Fibroblast of skin of right quadriceps (primary cell): ENCODE measurements at regions not wholly inside any gene's neighbourhood (a gene's known extent, or its start where the extent isn't known, plus 50 kb on each side); places are given as distances from the start of the nearest gene placed in this dataset.
"Not testable (repeated sequence)": the region's sequence is repeated elsewhere in the genome, so short reads cannot be mapped to it uniquely, and the experiment has no call there.

Experiments
- DNase-seq: peaks from one replicate; pipeline ENCODE4 v3.0.0-alpha.2; 2013

DNA sequence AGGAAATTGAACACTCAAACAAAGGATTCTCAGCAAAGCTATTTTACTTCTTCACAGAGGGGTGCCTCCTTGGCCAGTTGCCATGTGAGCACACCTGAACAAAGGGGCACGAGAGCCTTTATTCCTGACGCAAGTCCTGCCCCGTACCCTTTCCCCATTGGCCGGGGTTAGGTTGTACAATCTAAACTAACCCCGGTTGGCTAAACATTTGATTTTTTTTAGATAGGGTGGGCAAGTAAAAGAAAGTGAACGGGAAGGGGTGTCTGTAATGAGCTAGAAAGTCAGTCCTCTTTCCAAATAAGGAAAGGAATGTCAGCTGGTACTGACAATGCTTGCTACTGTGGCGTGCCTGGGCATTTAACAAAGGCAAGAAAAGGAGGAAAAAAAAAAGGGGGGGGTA lies 135.5 kb upstream of the CDKN3 start:
- DNase-seq: no peak

DNA sequence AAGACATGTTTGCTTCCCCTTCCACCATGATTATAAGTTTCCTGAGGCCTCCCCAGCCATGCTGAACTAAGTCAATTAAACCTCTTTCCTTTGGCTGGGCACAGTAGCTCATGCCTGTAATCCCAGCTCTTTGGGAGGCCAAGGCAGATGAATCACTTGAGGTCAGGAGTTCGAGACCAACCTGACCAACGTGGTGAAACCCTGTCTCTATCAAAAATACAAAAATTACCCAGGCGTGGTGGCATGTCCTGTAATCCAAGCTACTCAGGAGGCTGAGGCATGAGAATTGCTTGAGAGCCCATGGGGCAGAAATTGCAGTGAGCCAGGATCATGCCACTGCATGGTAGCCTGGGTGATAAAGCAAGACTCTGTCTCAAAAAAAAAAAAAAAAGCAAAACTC lies 130.2 kb upstream of the CDKN3 start:
- not testable (repeated sequence) for DNase-seq

DNA sequence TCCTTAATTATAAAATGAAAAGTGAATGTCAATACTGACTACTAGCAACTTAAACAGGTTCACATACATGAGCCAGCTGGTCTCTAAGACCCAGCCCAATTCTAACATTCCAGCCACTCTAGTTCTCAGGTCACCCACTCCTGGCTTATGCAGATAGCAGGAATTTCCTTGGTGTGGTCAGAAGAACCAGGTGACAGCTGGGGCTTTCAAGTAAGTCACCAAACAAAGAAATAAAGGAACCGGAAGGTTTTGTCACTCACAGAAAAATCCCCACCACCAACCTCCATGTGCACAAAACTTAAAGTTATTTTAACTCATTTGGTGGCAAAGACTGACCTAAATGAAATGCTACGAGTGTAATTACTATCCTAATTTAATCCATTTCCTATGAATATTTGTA lies 129.6 kb upstream of the CDKN3 start:
- no peak for DNase-seq

DNA sequence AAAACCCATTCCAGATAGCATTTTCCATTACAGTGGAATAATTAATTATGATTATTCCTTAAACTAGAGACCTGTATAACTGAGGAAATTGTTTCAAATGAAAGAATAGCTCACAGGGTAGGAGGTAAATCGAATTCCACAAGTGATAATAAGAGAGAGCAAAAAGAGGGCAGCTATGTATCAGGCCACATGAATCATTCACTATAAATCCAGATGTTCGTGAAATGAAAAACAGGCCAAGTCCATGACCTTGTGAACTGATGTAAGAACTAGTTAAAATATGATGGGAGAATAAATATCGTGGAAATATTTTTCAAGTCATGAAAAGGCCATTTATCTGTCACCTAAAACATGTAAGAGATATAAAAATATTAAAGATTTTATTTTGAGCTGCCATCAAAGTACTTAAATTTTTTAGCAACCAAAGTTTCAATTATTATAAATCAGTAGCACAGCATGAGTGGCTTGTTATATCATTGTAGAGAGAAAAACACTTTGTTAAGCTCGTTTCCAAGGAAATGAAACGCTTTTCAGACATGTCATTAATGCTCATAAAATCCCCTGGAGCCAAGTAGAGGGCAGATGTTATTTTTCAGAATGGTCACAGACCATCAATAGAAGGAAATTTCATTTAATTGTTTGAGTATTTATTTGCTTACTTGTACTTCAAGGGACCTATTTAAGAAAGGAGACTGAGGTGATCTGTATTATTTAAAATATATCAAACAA lies 120.6 kb upstream of the CDKN3 start:
- DNase-seq: no peak

DNA sequence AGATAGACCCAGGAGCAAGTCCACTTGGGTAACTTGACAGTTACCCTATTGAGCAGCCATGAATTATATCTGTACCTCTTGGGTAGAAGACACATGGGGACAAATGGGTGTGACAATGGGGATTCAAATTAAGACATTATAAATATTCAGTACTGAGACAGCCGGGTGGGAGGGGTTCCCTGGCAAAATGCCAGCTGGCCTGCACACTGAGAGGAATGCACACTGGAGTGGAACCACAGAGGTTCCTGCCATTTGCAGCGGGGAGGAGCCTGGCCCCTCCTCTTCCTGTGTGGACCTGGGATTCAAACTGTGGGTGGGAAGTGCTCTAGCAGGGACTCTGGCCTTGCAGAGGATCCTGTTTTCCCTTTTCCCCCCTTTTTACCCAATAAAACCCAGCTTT lies 118.7 kb upstream of the CDKN3 start:
- no peak for DNase-seq

DNA sequence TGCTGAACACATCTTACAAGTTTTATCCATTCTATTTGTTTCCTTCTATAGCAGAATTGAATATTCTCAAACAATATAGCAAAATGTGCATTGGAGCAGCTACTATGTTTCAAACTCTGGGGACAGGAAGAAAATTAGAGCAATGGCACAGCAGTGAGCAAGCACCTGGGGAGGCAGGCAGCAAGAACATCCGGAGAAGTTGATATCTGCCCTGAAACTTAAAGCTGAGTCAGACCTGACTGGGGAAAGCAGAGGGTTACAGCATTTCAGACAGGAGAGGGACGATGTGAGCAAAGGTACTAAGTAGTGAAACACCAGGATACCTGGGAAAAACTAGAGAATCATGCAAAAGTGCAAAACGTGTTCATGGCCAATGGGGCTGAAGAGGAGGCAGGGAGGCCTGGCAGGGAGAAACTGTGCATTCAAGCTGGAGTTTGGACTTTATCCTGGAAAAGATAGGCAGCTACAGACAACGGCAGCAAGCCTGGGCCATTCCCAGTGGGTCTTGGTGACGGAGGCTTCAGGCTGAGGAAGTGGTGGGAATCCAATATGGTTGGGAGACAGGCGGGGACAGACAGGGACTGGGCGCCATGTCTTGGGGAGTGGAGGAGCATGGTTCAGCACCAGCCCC lies 118.0 kb upstream of the CDKN3 start:
- DNase-seq: no peak

DNA sequence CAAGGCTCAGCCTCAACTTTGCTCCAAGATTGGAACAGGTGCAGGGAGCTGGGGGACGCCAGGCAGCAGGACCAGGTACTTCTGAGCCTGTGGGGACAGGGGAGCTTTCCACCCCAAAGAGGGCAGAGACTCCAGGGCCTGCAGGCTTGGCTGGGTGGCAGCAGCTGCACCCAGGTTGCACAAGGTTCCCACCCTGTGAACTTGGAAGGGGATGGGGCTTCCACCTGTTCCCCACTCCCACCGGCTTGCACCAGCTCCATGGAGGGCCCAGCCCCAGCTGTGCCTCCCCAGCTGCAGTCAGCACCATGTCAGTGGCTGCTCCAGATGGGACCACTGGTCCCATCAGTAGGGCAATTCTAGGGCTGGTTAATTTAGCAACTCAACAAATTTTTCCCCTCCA lies 114.0 kb upstream of the CDKN3 start:
- DNase-seq: no peak

DNA sequence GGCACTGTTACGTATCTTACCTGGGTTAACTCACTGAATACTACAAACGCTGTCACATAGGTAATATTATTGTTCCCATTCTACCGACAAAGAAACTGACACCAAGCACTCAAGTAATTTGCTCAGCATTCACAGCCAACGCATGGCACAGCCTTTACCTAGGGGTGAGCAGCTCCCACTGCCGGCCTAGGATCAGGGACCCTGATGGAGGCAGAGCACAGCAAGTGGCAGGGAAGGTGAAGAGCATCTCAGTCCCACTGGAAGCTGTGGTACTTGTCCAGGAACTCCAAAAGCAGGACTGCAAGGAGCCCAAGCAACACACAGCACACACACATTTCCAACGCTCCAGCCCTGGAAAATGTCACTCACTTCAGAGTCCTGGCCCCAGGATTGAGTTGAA lies 111.8 kb upstream of the CDKN3 start:
- no peak for DNase-seq

DNA sequence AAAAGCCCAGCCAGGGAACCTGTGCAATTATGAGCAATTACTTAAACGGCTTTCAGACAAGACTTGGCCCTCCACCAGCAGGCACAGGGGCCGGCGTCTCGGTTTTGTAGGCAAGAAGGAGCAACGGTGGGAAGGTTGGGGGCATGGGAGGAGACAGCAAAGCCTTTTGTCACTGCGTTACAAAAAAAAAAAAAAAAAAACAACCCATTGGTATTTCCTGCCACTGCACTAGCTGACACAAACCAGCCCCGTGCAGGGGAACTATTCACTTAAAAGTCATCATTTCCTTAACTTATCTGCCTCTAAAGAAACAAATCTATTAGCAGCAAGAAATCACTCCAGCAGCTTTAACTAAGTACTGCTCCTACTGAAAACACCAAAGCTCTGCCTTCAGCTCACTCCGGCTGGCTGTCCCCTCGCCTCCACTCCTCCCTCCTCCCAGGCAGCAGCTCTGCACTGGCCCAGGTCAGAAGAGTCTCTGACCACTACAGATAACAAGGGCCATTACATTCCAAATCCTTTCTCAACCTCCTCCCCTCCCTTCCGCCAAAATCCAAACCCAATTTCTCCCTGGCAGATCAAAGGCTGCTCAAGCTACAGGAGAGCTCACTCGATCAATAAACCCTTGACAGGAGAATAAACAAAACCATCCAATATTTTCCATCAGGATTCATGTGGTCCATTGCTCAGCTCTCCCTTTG lies 105.2 kb upstream of the CDKN3 start:
- peak; percentile 3 for DNase-seq

DNA sequence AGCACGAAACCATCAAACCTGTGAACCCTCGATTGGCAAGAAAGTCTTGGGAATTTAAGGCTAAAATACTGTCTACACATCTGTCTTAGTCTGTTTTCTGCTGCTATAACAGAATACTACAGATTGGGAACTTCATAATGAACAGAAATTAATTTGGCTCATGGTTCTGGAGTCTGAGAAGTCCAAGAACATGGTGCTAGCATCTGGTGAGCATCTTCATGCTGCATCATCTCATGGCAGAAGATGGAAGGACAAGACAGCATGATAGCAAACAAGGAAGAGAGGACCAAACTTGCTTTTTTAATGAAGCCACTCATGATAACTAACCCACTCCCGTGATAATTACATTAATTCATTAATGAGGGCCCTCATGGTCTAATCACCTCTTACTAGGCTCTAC lies 102.0 kb upstream of the CDKN3 start:
- DNase-seq: no peak

DNA sequence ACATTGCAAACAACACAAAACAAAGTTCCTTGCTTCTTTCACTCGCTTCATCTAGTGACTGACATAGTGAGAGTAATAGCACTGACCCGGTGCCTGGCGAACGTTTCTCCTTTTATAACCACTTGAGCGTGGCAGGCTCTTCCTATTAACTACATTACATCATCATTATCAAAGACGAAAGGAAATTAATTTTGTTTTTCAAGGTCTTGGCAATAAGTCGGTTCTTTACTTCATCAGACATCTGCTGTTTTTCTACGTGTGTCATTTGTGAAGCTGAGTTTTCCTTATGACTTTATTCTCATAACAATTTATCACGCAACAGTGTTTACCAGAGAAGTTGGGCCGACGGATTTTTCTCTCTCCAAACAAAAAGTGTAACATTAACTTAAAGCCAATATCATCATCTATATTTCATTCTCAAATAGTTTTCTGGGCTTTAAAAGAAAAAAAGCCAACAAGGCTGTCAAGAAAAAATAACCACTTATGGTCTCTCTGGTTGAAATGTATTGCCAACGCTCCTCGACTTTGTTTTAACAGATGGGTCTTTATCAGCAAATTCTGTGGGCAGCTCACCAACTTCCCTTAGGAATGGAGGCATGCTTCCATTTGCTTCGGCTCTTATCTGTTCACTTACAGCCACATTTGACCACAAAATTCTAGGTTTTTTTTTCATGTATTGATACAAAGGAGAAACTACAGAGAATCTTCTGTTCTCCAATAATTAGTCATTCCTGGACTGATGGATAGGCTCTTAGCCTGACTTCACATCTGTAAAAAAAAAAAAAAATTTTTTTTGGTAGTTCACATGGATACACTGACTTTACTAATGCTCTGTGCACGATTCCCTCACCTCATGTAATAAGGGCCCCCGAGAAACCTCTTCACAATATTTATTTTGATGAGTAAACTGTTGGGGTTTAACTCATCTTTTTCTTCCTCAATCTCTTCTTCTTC lies 97.1 kb upstream of the CDKN3 start:
- no peak for DNase-seq

DNA sequence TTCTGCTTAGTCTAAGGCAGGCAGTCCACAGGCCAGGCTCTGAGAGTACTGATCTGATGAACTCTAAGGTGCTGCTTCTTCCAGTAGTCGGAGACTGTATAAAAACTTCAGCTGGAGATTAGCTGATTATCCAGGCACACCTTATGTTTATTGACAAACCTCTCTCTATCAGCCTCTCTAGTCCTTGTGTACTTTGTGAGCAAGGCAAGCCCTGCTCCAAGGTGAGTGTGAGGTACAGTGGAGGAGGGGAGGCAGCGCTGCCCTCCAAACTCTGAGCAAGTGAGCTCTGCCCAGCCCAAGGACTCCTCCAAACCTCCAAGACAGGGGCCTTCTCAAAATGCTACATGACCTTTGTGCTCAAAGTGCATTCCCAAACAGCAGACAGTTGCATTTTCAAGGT lies 95.9 kb upstream of the CDKN3 start:
- no peak for DNase-seq

DNA sequence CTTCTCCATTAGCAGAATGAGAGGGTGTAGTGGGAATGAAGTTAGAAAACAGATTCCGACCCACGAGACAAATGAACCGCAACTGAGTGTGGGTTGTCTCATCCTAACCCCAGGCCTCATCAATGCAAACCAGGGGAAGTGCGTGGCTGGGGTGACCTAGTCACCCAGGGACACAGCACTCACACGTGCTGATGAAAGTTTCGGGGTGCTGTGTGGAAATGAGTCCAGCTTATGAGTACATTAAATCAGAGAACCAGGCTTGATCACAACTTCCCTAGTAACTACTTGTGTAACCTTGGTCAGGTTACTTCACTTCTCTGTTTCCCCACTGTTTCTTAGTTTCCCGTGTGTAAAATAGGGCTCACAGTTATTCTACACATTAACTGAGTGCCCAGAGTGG lies 95.4 kb upstream of the CDKN3 start:
- no peak for DNase-seq

DNA sequence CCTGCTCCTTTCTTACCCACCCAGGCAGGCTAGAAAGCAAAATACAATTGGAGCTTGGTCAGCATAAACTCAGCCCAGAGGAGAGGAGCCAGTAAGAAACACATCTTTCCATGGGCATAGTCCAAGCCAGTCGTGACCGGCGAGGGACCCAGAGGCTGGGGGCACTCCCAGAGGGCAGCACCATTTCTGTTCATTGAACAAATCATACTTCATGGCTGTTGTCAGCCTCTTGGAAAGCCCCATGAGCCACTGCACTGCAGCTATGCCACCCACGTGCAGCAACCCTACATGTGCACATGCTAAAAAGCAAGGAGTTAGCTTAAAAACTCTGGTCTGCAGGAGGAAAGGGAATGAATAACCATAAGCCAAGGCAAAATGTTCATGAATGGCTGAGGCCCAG lies 90.0 kb upstream of the CDKN3 start:
- no peak for DNase-seq

DNA sequence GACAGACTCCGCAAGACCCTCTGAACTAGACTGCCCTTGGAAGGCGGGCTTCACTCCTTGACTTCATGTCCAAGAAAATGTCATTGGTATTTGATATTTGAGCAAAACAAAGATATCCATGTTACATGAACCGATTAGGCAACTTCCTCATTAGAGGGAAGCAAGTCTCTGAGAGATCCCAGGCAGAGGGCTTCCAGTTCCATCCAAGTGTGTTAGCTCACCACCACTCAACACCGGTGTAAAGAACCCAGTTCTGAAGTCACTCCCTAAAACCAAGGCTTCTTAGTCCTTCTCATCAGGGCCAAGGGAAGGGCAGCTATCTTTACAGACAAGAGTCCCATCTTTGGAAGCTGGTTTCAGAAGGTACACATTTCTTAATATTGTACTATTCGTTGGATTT lies 87.2 kb upstream of the CDKN3 start:
- DNase-seq: no peak

DNA sequence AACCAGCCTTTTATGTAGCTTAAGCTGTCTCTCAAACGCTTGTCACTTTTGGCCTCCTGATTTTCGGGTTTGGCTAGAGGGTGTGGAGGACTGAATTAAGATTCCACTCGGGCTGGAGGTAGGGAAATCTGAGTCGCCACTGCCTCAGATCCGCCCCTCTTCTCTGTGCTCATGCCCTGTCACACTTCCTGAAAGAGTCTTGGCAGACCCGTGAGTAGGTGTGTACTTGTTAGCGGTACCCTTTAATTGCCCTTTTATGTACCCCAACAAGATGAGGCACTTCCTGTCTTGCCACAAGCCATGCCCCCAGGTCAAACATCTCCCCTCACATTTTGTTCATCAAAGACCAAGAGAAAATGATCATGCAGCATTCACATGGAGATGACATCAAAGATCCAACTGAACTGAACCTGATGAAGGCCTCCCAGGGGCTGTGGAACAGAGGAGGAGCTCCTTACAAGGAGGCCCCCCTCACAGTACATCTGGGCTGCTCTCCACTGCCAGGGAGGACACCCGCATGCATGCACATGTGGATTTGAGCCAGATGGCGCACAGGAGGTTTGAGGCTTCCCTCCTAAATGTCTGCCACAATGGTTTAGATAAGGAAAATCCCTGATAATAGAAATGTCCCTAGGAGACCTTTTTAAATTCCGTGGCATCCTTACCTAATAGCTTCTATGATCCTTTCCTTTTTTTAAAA lies 86.5 kb upstream of the CDKN3 start:
- no peak for DNase-seq

DNA sequence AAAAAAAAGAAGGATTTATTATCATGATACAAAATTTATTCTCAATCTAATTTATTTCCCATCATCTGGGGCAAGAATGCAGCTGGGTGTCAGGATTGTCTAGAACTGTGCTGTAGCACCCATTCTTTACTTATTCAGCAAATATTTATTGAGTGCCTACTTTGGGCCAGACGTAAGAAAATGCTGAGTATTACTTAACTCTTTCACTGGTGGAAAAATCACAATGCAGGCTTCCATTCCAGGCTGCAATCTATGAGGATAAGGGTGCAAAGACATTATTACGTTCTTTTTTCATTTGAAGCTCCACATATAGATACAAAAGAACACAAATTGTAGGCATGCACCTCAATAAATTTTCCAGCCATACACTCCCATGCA lies 86.0 kb upstream of the CDKN3 start:
- DNase-seq: no peak

DNA sequence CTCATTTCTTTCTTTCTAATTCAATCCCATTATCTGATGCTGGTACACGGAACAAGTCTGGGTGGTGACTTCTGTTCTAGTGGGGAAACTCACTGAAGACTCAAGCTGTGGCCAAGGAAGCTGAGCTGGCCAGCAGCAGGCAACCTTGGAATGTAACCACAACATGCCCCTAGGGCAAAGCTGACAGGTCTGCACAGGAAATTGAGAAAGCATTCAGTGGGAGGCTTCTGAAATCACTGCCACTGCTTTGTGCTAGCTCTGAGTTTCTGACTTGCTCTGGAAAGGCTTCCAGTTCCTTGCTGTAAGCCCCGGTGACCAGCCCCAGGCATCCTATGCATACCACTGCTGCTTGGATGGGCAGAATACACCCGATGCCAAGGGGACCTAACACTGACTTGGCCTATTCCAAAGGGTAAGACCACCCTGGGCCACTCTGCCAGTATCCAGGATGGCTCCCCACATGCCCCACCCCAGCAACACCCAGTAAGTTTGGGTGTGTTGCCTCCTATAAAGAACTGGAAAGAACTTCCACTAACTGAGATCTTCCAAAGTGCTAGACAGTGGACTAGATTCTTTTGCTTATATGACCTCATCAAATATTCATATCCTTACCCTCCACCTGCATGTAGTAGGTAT lies 84.5 kb upstream of the CDKN3 start:
- DNase-seq: peak; percentile 78

DNA sequence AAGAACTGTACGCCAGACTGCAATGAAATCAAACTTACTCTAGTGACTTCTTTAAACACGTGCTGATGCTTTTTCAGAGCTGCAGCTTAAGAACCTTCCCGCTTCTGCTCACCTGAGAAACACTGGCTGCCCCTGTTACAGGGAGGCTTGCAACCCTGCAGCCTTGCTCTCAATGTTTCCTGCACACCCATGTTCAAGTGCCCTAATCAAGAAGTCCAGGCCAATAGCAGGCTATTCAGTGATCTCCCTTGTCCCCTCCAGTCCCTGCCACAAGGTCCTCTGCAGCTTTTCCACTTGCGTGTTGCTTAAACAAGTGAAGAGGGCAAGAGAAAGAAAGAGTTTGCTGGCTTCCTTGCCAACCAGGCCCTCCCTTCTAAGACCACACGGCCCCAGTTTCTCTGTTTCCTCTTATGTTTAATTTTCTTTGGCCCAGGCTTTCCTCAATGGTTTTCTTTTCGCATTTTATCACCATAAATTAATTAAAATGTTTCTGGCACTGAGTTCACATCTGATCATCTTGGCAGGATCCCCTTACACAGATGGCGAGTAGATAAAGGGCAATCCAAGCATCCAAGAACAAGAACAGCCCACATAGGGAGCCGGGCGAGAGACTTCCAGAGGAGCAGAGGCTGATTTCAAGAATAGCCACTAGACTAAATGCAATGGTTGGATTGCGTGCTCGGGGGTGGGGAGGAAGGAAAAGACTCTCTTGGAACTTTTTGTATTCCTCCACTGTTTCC lies 82.3 kb upstream of the CDKN3 start:
- no peak for DNase-seq

DNA sequence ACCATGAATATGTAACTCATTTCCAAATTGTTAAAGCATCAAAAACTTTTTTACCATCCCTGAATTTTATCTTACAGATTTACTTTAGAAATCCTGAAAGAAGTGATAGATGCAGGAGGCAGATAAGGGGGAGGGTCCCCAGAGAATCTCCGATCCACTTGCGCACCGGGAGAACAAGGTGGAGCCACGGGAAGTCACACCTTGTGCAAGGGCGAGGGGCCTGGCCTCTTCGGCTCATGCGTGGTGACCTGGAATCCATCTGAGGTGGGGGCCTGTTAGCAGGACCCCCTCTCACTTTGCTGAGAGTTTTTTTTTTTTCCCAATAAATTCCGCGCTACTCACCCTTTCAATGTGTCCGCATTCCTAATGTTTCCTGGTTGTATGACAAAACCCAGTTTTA lies 80.2 kb upstream of the CDKN3 start:
- DNase-seq: no peak

DNA sequence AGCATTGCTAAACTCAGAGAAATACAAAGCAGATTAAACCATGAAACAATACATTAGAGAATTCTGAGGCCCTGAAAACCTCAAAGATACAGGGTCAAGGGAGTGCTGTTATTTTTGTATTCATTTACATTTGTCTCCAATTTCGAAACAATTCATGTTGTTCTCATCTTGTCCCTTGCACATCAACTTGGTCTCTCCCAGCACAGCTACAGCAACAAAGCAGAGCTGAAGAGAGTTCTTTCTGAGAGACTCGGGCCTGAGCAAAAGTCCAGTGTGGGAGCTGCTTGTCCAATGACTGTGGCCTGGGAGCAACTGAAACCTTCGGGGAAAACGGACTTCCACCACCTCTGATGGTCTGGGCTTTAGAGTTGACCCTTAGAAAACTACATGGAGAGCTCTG lies 79.4 kb upstream of the CDKN3 start:
- no peak for DNase-seq
